Astrocyte of the spinal cord (primary cell): ENCODE measurements at regions not wholly inside any gene's neighbourhood (a gene's known extent, or its start where the extent isn't known, plus 50 kb on each side); places are given as distances from the start of the nearest gene placed in this dataset.

Source experiments
- DNase-seq: peaks from one replicate; pipeline ENCODE4 v3.0.0; 2011; ENCODE audit warnings: low read depth, low spot score
- H3K4me3 ChIP-seq: 2 replicates; pipeline ENCODE4 v1.5.1; 2011; ENCODE audit warnings: low read depth, mild to moderate bottlenecking, low read length, moderate library complexity
- in situ Hi-C: cut with HindIII; loops from 2 replicates; pipeline ENCODE4 v1.10.0; 2017; ENCODE audit warnings: low sequenced_read_pairs
- TF ChIP-seq, protein P1 (sequence below): IDR thresholded peaks from 2 replicates; pipeline ENCODE4 v1.5.1; 2012; ENCODE audit warnings: low read depth, mild to moderate bottlenecking, low read length, inconsistent platforms

DNA sequence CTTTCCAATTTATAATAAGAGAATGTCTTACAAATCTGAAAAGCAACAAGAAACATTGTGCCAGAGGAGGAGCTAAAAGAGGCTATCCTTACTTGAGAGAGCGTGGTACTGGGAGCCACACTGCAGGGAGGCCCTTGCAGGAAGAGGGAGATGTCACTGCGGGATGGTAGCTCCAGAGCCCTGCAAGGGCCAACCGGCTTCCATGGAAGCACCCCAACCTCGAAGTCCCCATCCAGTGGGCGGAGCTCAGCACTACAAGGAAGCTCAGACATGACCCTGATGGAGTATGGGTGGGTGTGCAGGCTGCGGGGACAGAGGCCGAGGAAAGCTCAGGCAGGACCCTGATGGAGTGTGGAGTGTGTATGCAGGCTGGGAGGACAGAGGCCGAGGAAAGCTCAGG is 57.8 kb upstream of the RPS6KA2 start:
- no peak for DNase-seq
- in situ Hi-C loops = no loop called here
- TF ChIP-seq, protein P1, sequence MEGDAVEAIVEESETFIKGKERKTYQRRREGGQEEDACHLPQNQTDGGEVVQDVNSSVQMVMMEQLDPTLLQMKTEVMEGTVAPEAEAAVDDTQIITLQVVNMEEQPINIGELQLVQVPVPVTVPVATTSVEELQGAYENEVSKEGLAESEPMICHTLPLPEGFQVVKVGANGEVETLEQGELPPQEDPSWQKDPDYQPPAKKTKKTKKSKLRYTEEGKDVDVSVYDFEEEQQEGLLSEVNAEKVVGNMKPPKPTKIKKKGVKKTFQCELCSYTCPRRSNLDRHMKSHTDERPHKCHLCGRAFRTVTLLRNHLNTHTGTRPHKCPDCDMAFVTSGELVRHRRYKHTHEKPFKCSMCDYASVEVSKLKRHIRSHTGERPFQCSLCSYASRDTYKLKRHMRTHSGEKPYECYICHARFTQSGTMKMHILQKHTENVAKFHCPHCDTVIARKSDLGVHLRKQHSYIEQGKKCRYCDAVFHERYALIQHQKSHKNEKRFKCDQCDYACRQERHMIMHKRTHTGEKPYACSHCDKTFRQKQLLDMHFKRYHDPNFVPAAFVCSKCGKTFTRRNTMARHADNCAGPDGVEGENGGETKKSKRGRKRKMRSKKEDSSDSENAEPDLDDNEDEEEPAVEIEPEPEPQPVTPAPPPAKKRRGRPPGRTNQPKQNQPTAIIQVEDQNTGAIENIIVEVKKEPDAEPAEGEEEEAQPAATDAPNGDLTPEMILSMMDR = no peak
- H3K4me3 ChIP-seq = no peak overlapping the region

DNA sequence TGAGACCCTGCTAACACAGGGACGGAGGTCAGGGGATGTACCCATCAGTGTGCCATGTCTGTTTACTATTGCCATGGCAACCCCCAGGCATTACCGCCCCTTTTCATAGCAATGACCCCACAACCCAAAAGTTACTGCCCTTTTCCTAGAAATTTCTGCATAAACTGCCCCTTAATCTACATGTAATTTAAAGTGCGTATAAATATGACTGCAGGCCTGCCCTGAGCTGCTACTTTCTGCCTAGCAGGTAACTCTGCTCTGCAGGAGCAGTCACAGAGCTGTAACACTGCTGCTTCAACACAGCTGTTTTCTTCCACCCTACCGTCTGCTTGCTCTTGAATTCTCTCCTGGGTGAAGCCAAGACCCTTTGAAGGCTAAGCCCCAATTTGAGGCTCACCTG is 57.1 kb upstream of the RPS6KA2 start:
- no peak overlapping the region for H3K4me3 ChIP-seq
- TF ChIP-seq, protein P1 = no peak
- no peak for DNase-seq
- in situ Hi-C loops = no loop called here

DNA sequence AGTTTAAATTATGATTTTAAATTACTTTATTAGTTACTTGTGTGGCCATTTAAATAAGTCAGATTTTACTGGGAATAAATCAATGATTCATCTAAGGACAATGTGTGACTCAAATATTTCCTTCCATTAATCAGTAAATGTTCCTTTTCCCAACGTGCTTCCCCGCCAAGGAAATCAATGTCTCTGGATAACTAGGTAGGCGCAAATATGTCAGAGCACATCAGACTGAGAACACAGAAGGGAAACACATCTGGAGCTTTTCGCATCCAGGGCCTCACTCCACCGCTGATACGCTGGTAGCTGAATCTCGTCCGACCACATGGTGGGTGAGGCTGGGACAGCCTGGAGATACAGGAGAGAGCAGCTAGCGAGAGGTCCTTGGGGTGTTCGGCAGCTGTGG is 56.4 kb upstream of the RPS6KA2 start:
- in situ Hi-C loops = no loop called here
- TF ChIP-seq, protein P1 = no peak
- H3K4me3 ChIP-seq = no peak overlapping the region
- peak; percentile 17 for DNase-seq

DNA sequence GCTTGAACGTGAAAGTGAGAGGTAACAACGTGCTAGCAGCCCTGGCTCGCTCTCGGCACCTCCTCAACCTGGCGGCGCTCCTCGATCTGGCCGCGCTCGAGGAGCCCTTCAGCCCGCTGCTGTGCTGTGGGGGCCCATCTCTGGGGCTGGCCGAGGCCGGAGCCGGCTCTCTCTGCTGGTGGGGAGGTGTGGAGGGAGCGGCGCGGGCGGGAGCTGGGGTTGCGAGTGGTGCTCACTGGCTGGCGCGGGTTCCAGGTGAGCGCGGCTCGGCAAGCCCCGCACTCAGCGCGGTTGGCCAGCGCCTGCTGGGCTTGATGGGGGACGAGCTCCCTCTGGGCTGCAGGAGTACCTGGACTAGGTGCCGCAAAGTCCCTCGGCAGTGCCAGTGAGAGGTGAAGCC is 52.5 kb upstream of the RPS6KA2 start:
- H3K4me3 ChIP-seq = no peak overlapping the region
- in situ Hi-C loops = no loop called here
- DNase-seq = no peak
- TF ChIP-seq, protein P1 = no peak

DNA sequence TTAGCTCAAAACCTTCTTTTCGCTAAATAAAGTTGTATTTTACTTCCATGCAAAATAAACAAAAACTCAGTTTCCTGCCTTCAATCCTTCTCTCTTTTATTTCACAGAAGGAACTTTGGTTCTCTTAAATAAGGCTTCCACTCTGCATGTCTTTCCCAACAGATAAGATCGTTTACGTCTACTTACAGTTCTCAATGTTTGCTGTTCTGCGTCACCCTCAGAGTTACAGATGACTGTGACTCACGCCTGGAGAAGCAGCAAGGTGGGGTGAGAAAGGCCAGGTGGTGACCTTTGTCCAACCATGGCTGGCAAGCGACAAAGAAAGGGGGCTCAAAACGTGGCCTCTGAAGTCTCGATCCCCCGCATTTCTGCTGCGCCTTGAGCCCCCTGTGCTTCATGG is 51.4 kb upstream of the RPS6KA2 start:
- in situ Hi-C loops = no loop called here
- no peak for DNase-seq
- TF ChIP-seq, protein P1 = no peak
- no peak overlapping the region for H3K4me3 ChIP-seq

DNA sequence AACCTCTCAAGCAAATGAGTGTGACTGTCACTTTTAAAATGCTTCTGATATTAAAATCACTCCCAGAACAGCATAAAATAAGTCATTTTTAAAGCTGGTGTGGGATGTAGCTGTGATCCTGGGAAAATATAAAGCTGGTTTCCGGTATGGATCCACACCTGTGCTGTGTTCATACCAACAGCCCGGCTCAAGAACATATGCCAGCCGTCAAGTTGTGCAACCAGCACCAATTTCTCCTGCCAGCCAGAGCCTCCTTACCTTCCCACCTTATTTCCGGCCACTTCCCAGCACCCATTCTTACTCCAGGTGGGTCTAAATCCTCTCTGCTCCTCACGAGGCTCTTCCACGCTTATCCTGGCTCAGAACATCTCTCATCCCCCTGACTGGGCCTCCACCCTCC is 50.9 kb upstream of the RPS6KA2 start:
- in situ Hi-C loops = no loop called here
- H3K4me3 ChIP-seq = no peak overlapping the region
- TF ChIP-seq, protein P1 = no peak
- no peak for DNase-seq
